Colon (tissue), 2 donors: ENCODE measurements at regions not wholly inside any gene's neighbourhood (a gene's known extent, or its start where the extent isn't known, plus 50 kb on each side); places are given as distances from the start of the nearest gene placed in this dataset.

Source experiments
- FAIRE-seq: peaks from 2 replicates; lab custom pipeline; 2012; peaks lifted over from hg19 to GRCh38; lab: Jason Lieb, UNC
- donor health status: control.
- donor health status: control.

GRCh38 chr21:38984982-38985567 lies 179.3 kb downstream of the ETS2 start:
- no peak for FAIRE-seq

DNA sequence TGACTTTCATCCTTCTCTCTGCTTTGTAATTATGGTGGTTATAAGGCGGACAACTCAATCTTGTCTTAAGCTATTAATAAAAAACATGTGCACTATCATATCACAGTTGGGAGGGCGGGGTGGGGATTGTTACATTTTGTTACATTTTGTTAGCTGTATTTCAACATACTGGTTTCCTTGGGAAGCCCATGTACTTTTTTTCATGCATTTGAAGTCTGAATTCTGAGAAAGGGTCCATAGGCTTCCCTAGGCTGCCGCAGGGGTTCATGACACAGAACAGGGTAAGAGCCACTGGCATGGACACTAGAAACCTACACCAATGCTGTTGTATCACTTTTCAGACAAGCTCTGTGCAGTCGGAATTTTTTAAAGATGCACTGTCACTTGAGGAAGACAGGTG lies 178.8 kb downstream of the ETS2 start:
- FAIRE-seq, result no peak

- FAIRE-seq, result no peak
Observed at GRCh38 chr21:38983560-38983959, 177.8 kb downstream of the ETS2 start.

GRCh38 chr21:38982804-38983203 lies 177.1 kb downstream of the ETS2 start:
- FAIRE-seq, result no peak

- FAIRE-seq, result no peak
Observed at GRCh38 chr21:38982096-38982495, 176.4 kb downstream of the ETS2 start.

DNA sequence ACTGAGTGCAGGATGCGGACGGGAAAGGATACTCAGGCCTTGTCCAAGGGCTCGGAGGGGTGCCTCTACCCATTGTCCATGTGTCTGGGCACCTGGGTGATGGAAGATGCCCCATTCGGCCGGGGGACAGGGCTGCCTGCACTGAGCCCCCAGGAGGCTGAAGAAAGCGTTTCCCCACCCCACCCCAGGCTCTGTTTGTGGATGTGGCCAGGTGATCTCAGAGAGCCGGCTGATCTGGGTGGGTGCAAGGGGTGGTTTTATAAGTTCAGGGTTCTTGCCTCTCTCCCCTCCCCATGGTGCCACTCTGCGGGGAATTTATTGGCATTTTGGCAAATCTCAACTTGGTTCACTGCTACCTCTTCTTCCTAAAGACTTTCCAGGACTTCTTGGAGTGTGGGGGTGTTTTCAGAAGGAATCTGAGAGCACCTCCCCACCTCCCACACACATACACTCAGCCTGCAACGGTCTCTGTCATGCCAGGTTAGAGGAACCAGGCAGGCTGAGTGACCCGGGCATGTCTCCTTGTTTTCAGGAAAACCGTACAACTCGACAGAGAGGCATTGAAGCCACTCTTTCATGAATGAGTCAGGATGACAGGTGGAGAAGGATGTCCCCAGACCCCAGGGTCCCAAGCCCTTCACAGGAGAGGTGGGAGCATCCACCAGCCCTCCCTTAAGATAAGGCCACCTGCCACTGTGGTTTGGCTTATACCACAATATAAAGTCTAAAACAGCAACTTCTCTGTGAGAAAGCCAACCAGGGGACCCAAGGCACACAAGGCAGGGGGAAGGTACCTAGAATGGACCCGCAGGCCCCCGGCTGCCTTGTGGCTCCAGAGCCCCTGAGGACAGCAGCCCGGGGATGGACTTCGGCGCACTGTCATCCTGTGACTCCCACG lies 174.9 kb downstream of the ETS2 start:
- no peak for FAIRE-seq

- no peak for FAIRE-seq
Observed at GRCh38 chr21:38979271-38980121, 173.8 kb downstream of the ETS2 start.

GRCh38 chr21:38976900-38977299 lies 171.2 kb downstream of the ETS2 start:
- no peak for FAIRE-seq

DNA sequence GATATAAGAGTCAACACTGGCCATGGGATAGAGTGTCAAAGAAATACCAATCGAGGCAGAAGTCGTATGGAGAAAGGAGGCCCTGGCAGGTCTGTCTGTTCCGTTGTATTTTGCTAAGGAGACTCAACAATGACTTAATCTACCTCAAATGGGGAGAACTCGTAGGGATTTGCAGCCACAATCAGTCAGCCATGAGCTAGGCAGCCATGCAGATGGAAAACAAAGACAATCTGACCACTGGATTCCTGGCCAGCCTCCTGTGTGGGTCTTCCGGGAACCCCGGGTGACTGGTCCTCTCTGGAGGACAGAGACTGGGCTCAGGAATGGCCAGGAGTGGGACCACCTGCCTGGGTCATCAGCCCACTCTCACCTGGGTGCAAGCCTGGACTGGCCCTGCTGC lies 167.8 kb downstream of the ETS2 start:
- FAIRE-seq, result no peak

DNA sequence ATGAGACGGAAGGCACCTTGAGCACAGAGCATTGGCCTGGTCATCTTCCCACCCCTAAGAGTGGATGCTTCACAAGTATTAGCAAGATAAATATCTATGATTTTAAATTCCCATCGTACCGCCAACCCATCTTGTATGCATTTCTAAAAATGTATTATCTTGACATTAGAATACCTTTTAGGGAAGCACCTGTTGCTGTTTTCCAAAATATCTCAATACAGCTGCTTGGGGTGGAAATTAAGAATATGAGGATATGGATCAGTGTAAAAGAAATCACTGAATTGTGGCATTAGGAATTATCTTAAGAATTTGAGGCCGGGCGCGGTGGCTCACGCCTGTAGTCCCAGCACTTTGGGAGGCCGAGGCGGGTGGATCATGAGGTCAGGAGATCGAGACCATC lies 166.3 kb downstream of the ETS2 start:
- no peak for FAIRE-seq

- FAIRE-seq, result no peak
Observed at GRCh38 chr21:38970765-38971164, 165.0 kb downstream of the ETS2 start.

DNA sequence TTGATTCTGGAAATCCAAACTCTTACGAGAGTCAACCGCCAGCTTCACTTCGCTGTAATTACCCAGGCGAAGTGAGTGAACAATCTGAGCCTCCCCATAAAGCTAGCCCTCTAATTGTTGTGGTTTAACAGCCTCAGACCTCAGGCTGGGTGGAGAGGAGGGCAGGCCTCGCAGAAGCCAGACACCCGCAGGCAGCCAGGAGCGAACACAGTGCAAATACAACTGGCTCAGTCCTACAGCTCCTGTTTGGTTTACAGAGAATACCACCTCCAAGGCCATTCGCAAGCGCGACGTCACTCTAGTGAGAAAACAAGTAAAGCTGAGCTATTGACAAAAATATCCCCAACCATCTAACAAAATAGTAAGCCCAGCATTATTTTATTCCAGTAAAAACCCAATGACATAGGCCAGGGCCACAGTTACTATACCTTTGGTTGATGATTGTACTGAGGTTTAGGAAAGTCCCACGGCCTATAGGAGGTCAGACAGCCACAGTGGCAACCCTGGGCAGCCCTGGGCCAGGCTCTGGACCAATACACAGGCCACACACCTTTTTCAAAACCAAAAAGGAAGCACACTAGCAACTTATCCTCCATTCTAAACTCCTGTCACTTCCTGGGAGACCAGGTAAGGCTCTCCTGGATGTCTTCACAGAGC lies 163.3 kb downstream of the ETS2 start:
- no peak for FAIRE-seq

DNA sequence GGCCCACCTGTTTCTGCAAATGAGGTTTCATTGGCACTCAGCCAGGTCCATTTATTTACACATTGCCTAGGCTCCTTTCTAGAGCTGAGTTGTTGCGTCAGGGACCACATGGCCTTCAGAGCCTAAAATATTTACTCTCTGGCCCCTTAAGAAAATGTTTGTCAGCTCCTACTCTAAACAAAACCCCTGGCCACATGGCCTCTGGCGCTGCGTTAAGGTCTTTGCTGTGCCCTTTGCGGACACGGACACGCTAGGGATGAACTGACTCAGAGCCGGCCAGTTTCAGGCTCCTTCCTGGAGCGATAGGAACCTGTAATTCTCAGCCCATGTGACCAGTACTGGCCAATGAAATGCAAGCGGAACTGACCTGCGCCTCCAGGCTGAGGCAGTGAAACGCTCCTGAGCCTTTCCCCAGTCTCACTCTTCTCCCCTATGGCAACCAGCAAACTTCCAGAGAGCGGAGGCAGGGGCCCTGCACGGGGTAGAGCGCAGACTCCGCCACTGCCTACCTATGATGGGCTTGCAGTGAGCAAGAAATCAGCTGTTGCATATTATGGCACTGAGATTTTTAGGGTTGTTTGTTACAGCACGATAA lies 160.3 kb downstream of the ETS2 start:
- FAIRE-seq, result no peak

DNA sequence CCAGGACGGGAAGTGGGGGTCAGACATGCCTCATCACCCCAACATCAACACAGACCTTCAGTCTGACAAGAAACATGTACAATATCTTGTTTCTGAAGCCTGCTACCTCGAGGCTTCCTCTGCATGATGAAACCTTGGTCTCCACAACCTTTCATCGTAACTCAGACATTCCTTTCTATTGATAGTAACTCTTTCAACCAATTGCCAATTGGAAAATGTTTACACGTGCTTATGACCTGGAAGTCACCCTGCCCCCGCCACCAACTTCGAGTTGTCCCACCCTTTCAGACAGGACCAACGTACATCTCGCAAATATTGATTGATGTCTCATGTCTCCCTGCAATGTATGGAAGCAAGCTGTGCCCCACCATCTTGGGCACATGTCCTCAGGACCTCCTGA lies 159.5 kb downstream of the ETS2 start:
- FAIRE-seq, result no peak

DNA sequence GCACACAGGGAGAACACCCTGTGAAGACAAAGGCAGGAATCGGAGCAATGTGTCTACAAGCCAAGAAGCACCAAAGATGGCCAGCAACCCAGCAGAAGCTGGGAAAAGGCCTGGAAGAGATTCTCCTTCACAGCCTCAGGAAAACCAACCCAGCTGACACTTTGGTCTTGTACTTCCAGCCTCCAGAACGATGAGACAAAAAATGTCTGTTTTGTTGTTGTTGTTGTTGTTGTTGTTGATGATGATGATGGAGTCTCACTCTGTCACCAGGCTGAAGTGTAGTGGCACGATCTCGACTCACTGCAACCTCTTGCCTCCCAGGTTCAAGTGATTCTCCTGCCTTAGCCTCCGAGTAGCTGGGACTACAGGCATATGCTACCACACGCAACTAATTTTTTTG lies 157.3 kb downstream of the ETS2 start:
- no peak for FAIRE-seq

DNA sequence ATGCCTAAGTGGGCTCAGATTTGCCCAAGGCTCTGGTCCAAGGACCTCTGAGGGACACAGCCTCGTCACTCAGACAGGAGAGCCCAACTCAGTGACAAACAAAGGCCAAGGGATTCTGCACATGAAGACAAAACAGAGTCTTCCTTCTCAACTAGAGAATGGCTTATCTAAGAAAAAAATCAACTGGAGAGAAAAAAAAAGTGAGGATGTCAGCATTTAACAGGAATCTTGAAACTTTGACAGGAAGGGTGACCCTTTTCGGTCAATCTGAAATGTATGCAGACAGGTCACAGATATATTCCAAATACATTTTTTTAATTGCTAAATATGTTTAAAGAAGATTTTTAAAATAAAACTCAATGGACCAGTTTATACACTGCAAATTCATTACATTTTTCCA lies 154.5 kb downstream of the ETS2 start:
- no peak for FAIRE-seq

GRCh38 chr21:38959692-38960061 lies 153.9 kb downstream of the ETS2 start:
- FAIRE-seq, result no peak

GRCh38 chr21:38958940-38959691 lies 153.4 kb downstream of the ETS2 start:
- FAIRE-seq, result no peak

DNA sequence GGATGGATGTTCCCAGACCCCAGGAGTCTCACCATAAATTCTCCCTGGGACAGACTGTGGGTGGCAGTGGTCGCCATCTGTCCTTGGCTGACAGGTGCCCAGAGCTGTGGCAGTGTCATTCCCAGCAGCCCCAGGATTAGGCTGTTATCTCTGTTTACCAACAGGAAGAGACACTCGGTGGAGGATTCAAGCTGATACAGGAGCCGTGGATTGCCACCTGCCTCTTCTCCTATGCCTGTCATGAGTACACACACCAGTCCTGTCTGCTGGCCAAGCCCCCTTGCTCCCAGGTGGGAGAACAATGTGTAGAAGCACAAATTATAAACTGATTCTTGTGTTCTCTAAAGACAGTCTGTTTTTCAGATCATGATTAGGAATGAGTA lies 152.6 kb downstream of the ETS2 start:
- no peak for FAIRE-seq

GRCh38 chr21:38957575-38958322 lies 152.0 kb downstream of the ETS2 start:
- no peak for FAIRE-seq
